ENCODE measurements at regions not wholly inside any gene's neighbourhood (a gene's known extent, or its start where the extent isn't known, plus 50 kb on each side); places are given as distances from the start of the nearest gene placed in this dataset.

GRCh38 chr4:89489338-89489771 is 181.8 kb upstream of the GPRIN3 start:
- Mint-ChIP-seq H3K4me3 (no peak overlapping the region), H3K36me3 (ENCODE audit: low read depth) (no peaks in the 10 kb centered on the region), H3K4me1 (ENCODE audit: low read depth) (no peaks in the 10 kb centered on the region), H3K27me3 (ENCODE audit: low read depth) (peaks cover 5% of the 10 kb centered on the region), H3K9me3 (ENCODE audit: insufficient read depth) (peaks cover 4% of the 10 kb centered on the region), H3K27ac (no peak overlapping the region)
- no peak for ATAC-seq
- ChIA-PET POLR2A (no interaction called here), CTCF (interaction anchor here (1.5 kb wide), 1 partner anchor 263 kb away, joined by 3 read pairs; no protein-coding TSS in a partner anchor)
- DNase-seq, result no peak

- Mint-ChIP-seq H3K27ac (no peak overlapping the region), H3K9me3 (ENCODE audit: insufficient read depth) (peaks cover 4% of the 10 kb centered on the region), H3K36me3 (ENCODE audit: low read depth) (no peaks in the 10 kb centered on the region), H3K4me3 (no peak overlapping the region), H3K27me3 (ENCODE audit: low read depth) (peaks cover 5% of the 10 kb centered on the region), H3K4me1 (ENCODE audit: low read depth) (no peaks in the 10 kb centered on the region)
- ChIA-PET POLR2A (no interaction called here), CTCF (interaction anchor here (1.5 kb wide), 1 partner anchor 263 kb away, joined by 3 read pairs; no protein-coding TSS in a partner anchor)
- DNase-seq, result no peak
- ATAC-seq, result no peak
Observed at GRCh38 chr4:89488736-89489135, 181.1 kb upstream of the GPRIN3 start.

DNA sequence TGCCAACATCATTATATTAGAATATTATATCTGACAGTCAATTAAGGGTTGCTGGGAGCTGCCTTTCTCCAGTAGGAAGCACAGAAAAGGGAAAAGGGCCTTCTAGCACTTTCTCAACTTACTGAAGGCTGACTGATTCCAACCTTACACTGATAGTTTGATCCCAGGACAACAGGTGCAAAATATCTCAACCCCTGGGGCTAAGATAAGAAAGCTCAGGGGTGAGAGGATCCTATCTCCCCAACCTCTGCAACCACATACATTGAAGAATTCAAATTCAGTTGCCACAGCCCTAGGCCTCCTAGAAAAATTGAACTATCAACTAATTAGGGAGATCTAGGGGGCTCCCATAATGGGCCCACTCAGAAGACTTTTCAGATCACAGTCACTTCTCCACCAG is 179.1 kb upstream of the GPRIN3 start:
- CTCF ChIA-PET, result interaction anchor here (0.7 to 1.9 kb wide), 4 partner anchors 13 to 416 kb away, joined by 3 to 14 read pairs (median 4); no protein-coding TSS in a partner anchor
- Mint-ChIP-seq H3K4me1 (ENCODE audit: low read depth) (no peaks in the 10 kb centered on the region), H3K27ac (no peak overlapping the region), H3K27me3 (ENCODE audit: low read depth) (peaks cover 6% of the 10 kb centered on the region), H3K36me3 (ENCODE audit: low read depth) (no peaks in the 10 kb centered on the region), H3K9me3 (ENCODE audit: insufficient read depth) (peaks cover 4% of the 10 kb centered on the region), H3K4me3 (no peak overlapping the region)
- POLR2A ChIA-PET, result no interaction called here
- no peak for DNase-seq
- ATAC-seq, result no peak

GRCh38 chr4:89486042-89486441 is 178.4 kb upstream of the GPRIN3 start:
- no peaks in the 10 kb centered on the region for H3K36me3 Mint-ChIP-seq (ENCODE audit: low read depth)
- H3K9me3 Mint-ChIP-seq (ENCODE audit: insufficient read depth), result peaks cover 4% of the 10 kb centered on the region
- H3K27me3 Mint-ChIP-seq (ENCODE audit: low read depth), result peaks cover 5% of the 10 kb centered on the region
- H3K4me1 Mint-ChIP-seq (ENCODE audit: low read depth), result no peaks in the 10 kb centered on the region
- ChIA-PET CTCF (interaction anchor here (0.6 to 1.9 kb wide), 12 partner anchors 9 to 537 kb away, joined by 3 to 14 read pairs (median 3); partner anchors contain the start of gene MMRN1), POLR2A (no interaction called here)
- no peak for DNase-seq
- H3K4me3 Mint-ChIP-seq, result no peak overlapping the region
- no peak for ATAC-seq
- no peak overlapping the region for H3K27ac Mint-ChIP-seq

DNA sequence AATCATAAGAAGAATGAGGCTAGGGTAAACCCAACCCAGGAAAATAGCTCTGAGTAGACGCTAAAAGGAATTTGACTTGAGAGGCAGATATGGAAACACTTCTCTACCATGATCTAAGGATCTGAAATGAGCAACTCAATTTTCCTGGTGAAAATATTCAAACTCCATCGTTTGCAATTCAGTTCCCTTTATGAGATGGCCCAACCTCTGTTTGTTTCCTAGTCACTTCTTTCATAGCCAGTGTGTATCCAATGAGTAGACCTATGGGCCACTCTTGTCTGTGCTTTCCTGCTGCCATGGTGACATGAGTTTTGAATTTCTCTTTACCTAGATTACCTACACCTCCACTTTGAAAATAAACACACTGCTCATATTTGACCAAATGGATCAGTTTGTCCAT is 176.2 kb upstream of the GPRIN3 start:
- ChIA-PET CTCF (no interaction called here), POLR2A (no interaction called here)
- ATAC-seq (no peak), DNase-seq (no peak)
- peaks cover 3% of the 10 kb centered on the region for H3K36me3 Mint-ChIP-seq (ENCODE audit: low read depth)
- H3K9me3 Mint-ChIP-seq (ENCODE audit: insufficient read depth), result no peaks in the 10 kb centered on the region
- H3K27me3 Mint-ChIP-seq (ENCODE audit: low read depth), result peaks cover 11% of the 10 kb centered on the region
- no peak overlapping the region for H3K4me3 Mint-ChIP-seq
- no peaks in the 10 kb centered on the region for H3K4me1 Mint-ChIP-seq (ENCODE audit: low read depth)
- no peak overlapping the region for H3K27ac Mint-ChIP-seq

DNA sequence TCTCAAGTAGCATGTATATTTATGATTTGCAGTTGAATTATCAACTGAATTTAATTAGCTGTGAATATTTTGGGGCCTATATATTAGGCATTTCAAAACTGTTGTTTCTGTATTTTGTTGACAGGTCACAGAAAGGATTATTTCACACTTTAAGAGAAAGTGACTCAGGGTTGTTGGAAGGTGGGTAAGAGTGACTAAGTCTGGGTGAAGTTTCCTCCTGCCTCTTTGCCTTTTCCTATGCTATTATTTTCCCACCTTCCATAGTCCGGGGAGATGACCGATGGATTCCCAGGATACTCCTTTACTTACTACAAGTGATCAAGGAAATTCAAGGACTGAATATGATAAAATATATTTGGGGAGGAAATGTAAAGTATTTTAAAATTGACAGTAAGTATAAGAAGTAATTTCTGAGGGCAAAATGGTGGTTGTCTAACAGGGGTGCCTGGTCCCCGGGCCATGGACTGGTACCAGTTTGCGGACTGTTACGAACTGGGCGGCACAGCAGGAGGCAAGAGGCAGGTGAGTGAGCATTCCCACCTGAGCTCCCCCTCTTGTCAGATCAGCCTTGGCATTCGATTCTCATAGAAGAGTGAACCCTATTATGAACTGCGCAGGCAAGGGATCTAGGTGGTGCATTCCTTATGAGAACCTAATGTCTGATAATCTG is 175.5 kb upstream of the GPRIN3 start:
- no peak overlapping the region for H3K27ac Mint-ChIP-seq
- peaks cover 6% of the 10 kb centered on the region for H3K9me3 Mint-ChIP-seq (ENCODE audit: insufficient read depth)
- ChIA-PET POLR2A (interaction anchor here (0.6 kb wide), 1 partner anchor 382 kb away, joined by 4 read pairs; no protein-coding TSS in a partner anchor), CTCF (interaction anchor here (0.8 to 1.5 kb wide), 4 partner anchors 74 to 412 kb away, joined by 3 to 5 read pairs (median 4); partner anchors contain the start of gene MMRN1)
- peaks cover 3% of the 10 kb centered on the region for H3K36me3 Mint-ChIP-seq (ENCODE audit: low read depth)
- H3K4me1 Mint-ChIP-seq (ENCODE audit: low read depth), result no peaks in the 10 kb centered on the region
- ATAC-seq (no peak), DNase-seq (no peak)
- H3K4me3 Mint-ChIP-seq, result no peak overlapping the region
- peaks cover 14% of the 10 kb centered on the region for H3K27me3 Mint-ChIP-seq (ENCODE audit: low read depth)

- Mint-ChIP-seq H3K4me3 (no peak overlapping the region), H3K27ac (no peak overlapping the region), H3K9me3 (ENCODE audit: insufficient read depth) (peaks cover 9% of the 10 kb centered on the region), H3K36me3 (ENCODE audit: low read depth) (peaks cover 3% of the 10 kb centered on the region), H3K27me3 (ENCODE audit: low read depth) (peaks cover 14% of the 10 kb centered on the region), H3K4me1 (ENCODE audit: low read depth) (no peaks in the 10 kb centered on the region)
- DNase-seq (no peak), ATAC-seq (peak; percentile 42)
- ChIA-PET POLR2A (interaction anchor here (0.6 kb wide), 1 partner anchor 383 kb away, joined by 4 read pairs; no protein-coding TSS in a partner anchor), CTCF (interaction anchor here (0.9 to 1.5 kb wide), 4 partner anchors 75 to 413 kb away, joined by 3 to 5 read pairs (median 4); partner anchors contain the start of gene MMRN1)
Observed at GRCh38 chr4:89482251-89482650, 174.7 kb upstream of the GPRIN3 start.

DNA sequence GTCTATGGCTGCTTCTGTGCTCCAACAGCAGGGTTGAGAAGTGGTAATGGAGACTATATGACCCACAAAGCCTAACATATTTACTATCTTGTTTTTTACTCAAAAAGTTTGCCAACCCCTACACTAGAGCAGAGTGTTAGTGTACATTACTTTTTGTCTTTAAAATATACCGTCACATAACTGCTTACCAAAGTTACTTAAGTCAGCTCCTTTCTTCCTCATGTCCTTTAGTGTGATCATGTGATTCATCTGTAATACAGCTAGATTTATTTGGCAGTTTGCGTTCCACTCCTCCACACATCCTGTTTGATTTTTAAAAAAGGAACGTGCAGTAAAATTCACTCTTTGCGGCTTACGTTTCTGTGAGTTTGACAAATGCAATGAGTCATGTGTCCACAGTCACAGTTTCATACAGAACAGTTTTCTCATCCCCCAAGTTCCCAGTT is 162.4 kb upstream of the GPRIN3 start:
- Mint-ChIP-seq H3K27me3 (ENCODE audit: low read depth) (no peaks in the 10 kb centered on the region), H3K9me3 (ENCODE audit: insufficient read depth) (peaks cover 4% of the 10 kb centered on the region), H3K27ac (peak overlapping the region; percentile 77), H3K4me3 (peak overlapping the region; percentile 16), H3K4me1 (ENCODE audit: low read depth) (peaks cover 22% of the 10 kb centered on the region), H3K36me3 (ENCODE audit: low read depth) (peaks cover 10% of the 10 kb centered on the region)
- CTCF ChIA-PET, result interaction anchor here (1.0 to 1.9 kb wide), 7 partner anchors 9 to 244 kb away, joined by 3 to 11 read pairs (median 4); no protein-coding TSS in a partner anchor
- POLR2A ChIA-PET, result interaction anchor here (0.9 to 1.7 kb wide), 2 partner anchors 172 to 176 kb away, joined by 3 read pairs; no protein-coding TSS in a partner anchor
- peak; percentile 63 for DNase-seq
- ATAC-seq, result peak; percentile 89

- peaks cover 22% of the 10 kb centered on the region for H3K4me1 Mint-ChIP-seq (ENCODE audit: low read depth)
- CTCF ChIA-PET, result interaction anchor here (1.0 to 1.9 kb wide), 7 partner anchors 9 to 243 kb away, joined by 3 to 11 read pairs (median 4); no protein-coding TSS in a partner anchor
- no peak for DNase-seq
- H3K27ac Mint-ChIP-seq, result peak overlapping the region; percentile 77
- POLR2A ChIA-PET, result interaction anchor here (0.9 to 1.7 kb wide), 2 partner anchors 171 to 176 kb away, joined by 3 read pairs; no protein-coding TSS in a partner anchor
- H3K9me3 Mint-ChIP-seq (ENCODE audit: insufficient read depth), result peaks cover 4% of the 10 kb centered on the region
- H3K27me3 Mint-ChIP-seq (ENCODE audit: low read depth), result no peaks in the 10 kb centered on the region
- ATAC-seq, result no peak
- peak overlapping the region; percentile 16 for H3K4me3 Mint-ChIP-seq
- H3K36me3 Mint-ChIP-seq (ENCODE audit: low read depth), result peaks cover 10% of the 10 kb centered on the region
Observed at GRCh38 chr4:89469516-89469915, 161.9 kb upstream of the GPRIN3 start.

DNA sequence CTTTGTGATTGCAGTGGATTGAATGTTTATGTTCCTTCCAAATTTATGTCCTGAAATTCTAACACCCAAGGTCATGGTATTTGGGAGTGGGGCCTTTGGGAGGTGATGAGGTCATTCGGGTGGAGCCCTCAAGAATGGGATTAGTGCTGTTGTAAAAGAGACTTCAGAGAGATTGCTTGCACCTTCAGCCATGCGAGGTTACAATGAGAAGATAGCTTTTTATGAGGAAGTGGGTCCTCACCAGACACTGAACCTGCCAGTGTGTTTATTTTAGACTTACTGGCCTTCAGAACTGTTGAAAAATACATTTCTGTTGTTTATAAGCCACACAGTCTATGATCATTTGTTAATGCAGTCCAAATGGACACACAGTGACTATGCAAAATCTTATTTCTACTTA is 161.0 kb upstream of the GPRIN3 start:
- Mint-ChIP-seq H3K36me3 (ENCODE audit: low read depth) (peaks cover 10% of the 10 kb centered on the region), H3K27ac (peak overlapping the region; percentile 65), H3K27me3 (ENCODE audit: low read depth) (no peaks in the 10 kb centered on the region), H3K4me1 (ENCODE audit: low read depth) (peaks cover 22% of the 10 kb centered on the region), H3K4me3 (no peak overlapping the region), H3K9me3 (ENCODE audit: insufficient read depth) (peaks cover 4% of the 10 kb centered on the region)
- DNase-seq (no peak), ATAC-seq (no peak)
- POLR2A ChIA-PET, result no interaction called here
- CTCF ChIA-PET, result interaction anchor here (1.3 to 1.4 kb wide), 3 partner anchors 30 to 174 kb away, joined by 4 to 6 read pairs (median 4); no protein-coding TSS in a partner anchor

- Mint-ChIP-seq H3K4me3 (no peak overlapping the region), H3K4me1 (ENCODE audit: low read depth) (no peaks in the 10 kb centered on the region), H3K9me3 (ENCODE audit: insufficient read depth) (peaks cover 3% of the 10 kb centered on the region), H3K27me3 (ENCODE audit: low read depth) (no peaks in the 10 kb centered on the region), H3K36me3 (ENCODE audit: low read depth) (no peaks in the 10 kb centered on the region), H3K27ac (no peak overlapping the region)
- ATAC-seq, result no peak
- no peak for DNase-seq
- ChIA-PET CTCF (no interaction called here), POLR2A (no interaction called here)
Observed at GRCh38 chr4:89463341-89463740, 155.7 kb upstream of the GPRIN3 start.

GRCh38 chr4:89447543-89447942 is 139.9 kb upstream of the GPRIN3 start:
- ChIA-PET CTCF (interaction anchor here (1.2 kb wide), 1 partner anchor 221 kb away, joined by 4 read pairs; no protein-coding TSS in a partner anchor), POLR2A (no interaction called here)
- no peaks in the 10 kb centered on the region for H3K27me3 Mint-ChIP-seq (ENCODE audit: low read depth)
- no peak overlapping the region for H3K4me3 Mint-ChIP-seq
- no peaks in the 10 kb centered on the region for H3K4me1 Mint-ChIP-seq (ENCODE audit: low read depth)
- no peak for DNase-seq
- H3K27ac Mint-ChIP-seq, result no peak overlapping the region
- H3K36me3 Mint-ChIP-seq (ENCODE audit: low read depth), result peaks cover 9% of the 10 kb centered on the region
- ATAC-seq, result no peak
- H3K9me3 Mint-ChIP-seq (ENCODE audit: insufficient read depth), result peaks cover 15% of the 10 kb centered on the region
